ENCODE measurements at regions not wholly inside any gene's neighbourhood (a gene's known extent, or its start where the extent isn't known, plus 50 kb on each side); places are given as distances from the start of the nearest gene placed in this dataset.

DNA sequence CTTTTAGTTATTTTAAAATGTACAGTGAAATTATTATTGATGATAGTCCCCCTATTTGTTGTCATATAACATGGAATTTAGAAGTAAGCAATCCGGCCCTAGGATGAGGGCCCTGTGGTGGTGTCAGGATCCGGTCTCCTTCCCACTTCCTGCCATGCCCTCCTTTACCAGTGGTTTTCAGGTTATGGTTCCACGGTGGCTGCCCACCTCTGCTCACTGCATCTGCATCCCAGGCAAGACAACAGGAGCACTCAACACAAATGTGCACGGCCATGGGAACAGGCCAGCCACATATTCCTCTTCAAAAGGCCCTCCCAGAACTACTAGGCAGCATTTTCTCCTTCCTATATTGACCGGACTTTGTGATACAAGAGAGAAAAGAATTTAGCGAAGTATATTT lies 1007.2 kb downstream of the TBC1D22A start:
- H3K79me2 ChIP-seq (ENCODE audit: control insufficient read depth, low read length): no peaks in the 10 kb centered on the region
- H3K36me3 ChIP-seq (ENCODE audit: control insufficient read depth, low read length): no peaks in the 10 kb centered on the region
- H3K4me2 ChIP-seq (ENCODE audit: low read length): no peak overlapping the region
- no peak overlapping the region for H3K27ac ChIP-seq (ENCODE audit: low read depth, low read length)
- H3K27me3 ChIP-seq (ENCODE audit: control insufficient read depth, low read length): peaks cover 17% of the 10 kb centered on the region
- H3K4me3 ChIP-seq (ENCODE audit: low read length): no peak overlapping the region
- TF ChIP-seq EZH2phosphoT487 (IDR thresholded peaks at IDR 0.05; ENCODE audit: borderline replicate concordance, low read length): no peak
- TF ChIP-seq, protein P1, sequence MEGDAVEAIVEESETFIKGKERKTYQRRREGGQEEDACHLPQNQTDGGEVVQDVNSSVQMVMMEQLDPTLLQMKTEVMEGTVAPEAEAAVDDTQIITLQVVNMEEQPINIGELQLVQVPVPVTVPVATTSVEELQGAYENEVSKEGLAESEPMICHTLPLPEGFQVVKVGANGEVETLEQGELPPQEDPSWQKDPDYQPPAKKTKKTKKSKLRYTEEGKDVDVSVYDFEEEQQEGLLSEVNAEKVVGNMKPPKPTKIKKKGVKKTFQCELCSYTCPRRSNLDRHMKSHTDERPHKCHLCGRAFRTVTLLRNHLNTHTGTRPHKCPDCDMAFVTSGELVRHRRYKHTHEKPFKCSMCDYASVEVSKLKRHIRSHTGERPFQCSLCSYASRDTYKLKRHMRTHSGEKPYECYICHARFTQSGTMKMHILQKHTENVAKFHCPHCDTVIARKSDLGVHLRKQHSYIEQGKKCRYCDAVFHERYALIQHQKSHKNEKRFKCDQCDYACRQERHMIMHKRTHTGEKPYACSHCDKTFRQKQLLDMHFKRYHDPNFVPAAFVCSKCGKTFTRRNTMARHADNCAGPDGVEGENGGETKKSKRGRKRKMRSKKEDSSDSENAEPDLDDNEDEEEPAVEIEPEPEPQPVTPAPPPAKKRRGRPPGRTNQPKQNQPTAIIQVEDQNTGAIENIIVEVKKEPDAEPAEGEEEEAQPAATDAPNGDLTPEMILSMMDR (IDR thresholded peaks at IDR 0.05; ENCODE audit: low read depth, low read length, poor library complexity, severe bottlenecking): no peak
- H3K9me3 ChIP-seq (ENCODE audit: control insufficient read depth, insufficient read depth, low read length): no peaks in the 10 kb centered on the region
- H3F3A ChIP-seq (ENCODE audit: control insufficient read depth, insufficient read depth): no peaks in the 10 kb centered on the region
- H3K9me2 ChIP-seq (replicated peaks; ENCODE audit: control insufficient read depth, low read length): no peaks in the 10 kb centered on the region
- no peaks in the 10 kb centered on the region for H3K4me1 ChIP-seq (ENCODE audit: control insufficient read depth, low read length)
- H4K20me1 ChIP-seq (ENCODE audit: control insufficient read depth, insufficient read depth, low read depth, low read length): no peaks in the 10 kb centered on the region

DNA sequence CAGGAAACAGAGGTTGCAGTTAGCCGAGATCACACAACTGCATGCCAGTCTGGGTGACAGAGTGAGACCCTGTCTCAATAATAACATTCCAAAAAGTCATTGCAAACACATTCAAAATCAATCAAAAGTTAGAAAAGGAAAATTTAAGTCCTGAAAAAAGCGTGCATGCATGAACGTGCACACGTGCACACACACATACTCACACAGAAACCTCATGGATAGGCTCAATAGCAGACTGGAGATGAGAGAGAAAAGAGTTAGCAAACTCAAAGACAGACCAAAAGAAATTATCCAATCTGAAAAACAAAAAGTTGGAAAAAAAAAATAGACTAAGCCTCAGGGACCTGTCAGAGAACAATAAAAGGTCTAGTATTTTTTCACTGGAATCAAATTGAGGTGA lies 1005.6 kb downstream of the TBC1D22A start:
- no peaks in the 10 kb centered on the region for H3K4me1 ChIP-seq (ENCODE audit: control insufficient read depth, low read length)
- no peaks in the 10 kb centered on the region for H4K20me1 ChIP-seq (ENCODE audit: control insufficient read depth, insufficient read depth, low read depth, low read length)
- H3K79me2 ChIP-seq (ENCODE audit: control insufficient read depth, low read length): no peaks in the 10 kb centered on the region
- no peaks in the 10 kb centered on the region for H3K36me3 ChIP-seq (ENCODE audit: control insufficient read depth, low read length)
- no peaks in the 10 kb centered on the region for H3F3A ChIP-seq (ENCODE audit: control insufficient read depth, insufficient read depth)
- H3K4me3 ChIP-seq (ENCODE audit: low read length): no peak overlapping the region
- no peak overlapping the region for H3K27ac ChIP-seq (ENCODE audit: low read depth, low read length)
- TF ChIP-seq EZH2phosphoT487 (IDR thresholded peaks at IDR 0.05; ENCODE audit: borderline replicate concordance, low read length): no peak
- TF ChIP-seq, protein P1 (IDR thresholded peaks at IDR 0.05; ENCODE audit: low read depth, low read length, poor library complexity, severe bottlenecking): no peak
- no peak overlapping the region for H3K4me2 ChIP-seq (ENCODE audit: low read length)
- no peaks in the 10 kb centered on the region for H3K9me2 ChIP-seq (replicated peaks; ENCODE audit: control insufficient read depth, low read length)
- H3K27me3 ChIP-seq (ENCODE audit: control insufficient read depth, low read length): peaks cover 11% of the 10 kb centered on the region
- H3K9me3 ChIP-seq (ENCODE audit: control insufficient read depth, insufficient read depth, low read length): no peaks in the 10 kb centered on the region

DNA sequence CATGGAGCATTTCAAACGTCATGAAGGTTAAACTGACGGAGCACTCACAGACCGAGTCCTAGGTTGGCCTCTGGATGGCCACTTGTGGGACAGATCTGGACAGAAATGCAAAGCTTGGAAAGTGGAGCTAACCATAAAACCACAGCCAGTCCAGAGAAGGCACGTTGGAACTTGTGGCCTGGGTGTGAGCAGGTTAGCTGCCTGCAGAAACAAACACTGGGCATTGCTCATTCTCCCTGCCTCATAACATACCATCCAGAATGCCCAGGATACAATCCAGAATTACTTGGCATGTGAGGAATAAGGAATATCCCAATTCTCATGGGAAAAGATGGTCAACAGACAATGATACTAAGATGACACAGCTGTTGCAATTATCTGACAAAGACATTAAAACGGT lies 1005.0 kb downstream of the TBC1D22A start:
- Histone ChIP-seq H3K4me2 (ENCODE audit: low read length) (no peak overlapping the region), H3K4me3 (ENCODE audit: low read length) (no peak overlapping the region), H3K79me2 (ENCODE audit: control insufficient read depth, low read length) (no peaks in the 10 kb centered on the region), H4K20me1 (ENCODE audit: control insufficient read depth, insufficient read depth, low read depth, low read length) (no peaks in the 10 kb centered on the region), H3F3A (ENCODE audit: control insufficient read depth, insufficient read depth) (no peaks in the 10 kb centered on the region), H3K27ac (ENCODE audit: low read depth, low read length) (no peak overlapping the region), H3K27me3 (ENCODE audit: control insufficient read depth, low read length) (peaks cover 10% of the 10 kb centered on the region), H3K9me2 (replicated peaks; ENCODE audit: control insufficient read depth, low read length) (no peaks in the 10 kb centered on the region), H3K9me3 (ENCODE audit: control insufficient read depth, insufficient read depth, low read length) (no peaks in the 10 kb centered on the region), H3K4me1 (ENCODE audit: control insufficient read depth, low read length) (no peaks in the 10 kb centered on the region), H3K36me3 (ENCODE audit: control insufficient read depth, low read length) (no peaks in the 10 kb centered on the region)
- TF ChIP-seq, protein P1 (IDR thresholded peaks at IDR 0.05; ENCODE audit: low read depth, low read length, poor library complexity, severe bottlenecking): no peak
- TF ChIP-seq EZH2phosphoT487 (IDR thresholded peaks at IDR 0.05; ENCODE audit: borderline replicate concordance, low read length): no peak

DNA sequence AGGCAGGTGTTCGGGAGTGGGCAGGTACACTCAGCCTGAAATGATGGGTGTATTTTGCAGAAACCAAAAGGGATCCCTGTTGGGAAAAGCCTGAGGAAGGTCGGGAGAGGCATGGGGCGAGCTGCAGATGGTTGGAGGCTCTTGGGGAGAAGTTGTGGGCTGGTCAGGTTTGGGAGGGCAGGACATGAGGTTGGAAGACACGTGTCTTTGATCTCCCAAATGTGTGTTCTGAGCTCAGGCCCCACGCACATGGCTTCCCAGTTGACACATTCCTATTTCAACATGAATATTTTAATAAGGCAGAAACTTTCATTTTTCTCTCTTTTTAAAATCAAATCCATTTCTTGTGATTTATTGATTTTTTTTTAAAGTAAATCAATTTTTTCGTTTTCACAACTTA lies 1003.3 kb downstream of the TBC1D22A start:
- Histone ChIP-seq H3K4me3 (ENCODE audit: low read length) (no peak overlapping the region), H3K4me2 (ENCODE audit: low read length) (no peak overlapping the region), H4K20me1 (ENCODE audit: control insufficient read depth, insufficient read depth, low read depth, low read length) (no peaks in the 10 kb centered on the region), H3K9me2 (replicated peaks; ENCODE audit: control insufficient read depth, low read length) (no peaks in the 10 kb centered on the region), H3K9me3 (ENCODE audit: control insufficient read depth, insufficient read depth, low read length) (no peaks in the 10 kb centered on the region), H3K4me1 (ENCODE audit: control insufficient read depth, low read length) (no peaks in the 10 kb centered on the region), H3K79me2 (ENCODE audit: control insufficient read depth, low read length) (no peaks in the 10 kb centered on the region), H3F3A (ENCODE audit: control insufficient read depth, insufficient read depth) (no peaks in the 10 kb centered on the region), H3K36me3 (ENCODE audit: control insufficient read depth, low read length) (no peaks in the 10 kb centered on the region), H3K27ac (ENCODE audit: low read depth, low read length) (no peak overlapping the region), H3K27me3 (ENCODE audit: control insufficient read depth, low read length) (peaks cover 7% of the 10 kb centered on the region)
- no peak for TF ChIP-seq EZH2phosphoT487 (IDR thresholded peaks at IDR 0.05; ENCODE audit: borderline replicate concordance, low read length)
- TF ChIP-seq, protein P1 (IDR thresholded peaks at IDR 0.05; ENCODE audit: low read depth, low read length, poor library complexity, severe bottlenecking): no peak
